Activated CD8-positive, alpha-beta memory T cell treated with anti-CD3 and anti-CD28 coated beads, Interleukin-2, amount 50 U/mL, for 4 hours (primary cell): ENCODE measurements at regions not wholly inside any gene's neighbourhood (a gene's known extent, or its start where the extent isn't known, plus 50 kb on each side); places are given as distances from the start of the nearest gene placed in this dataset.
"Not testable (repeated sequence)": the region's sequence is repeated elsewhere in the genome, so short reads cannot be mapped to it uniquely, and the experiment has no call there.

ENCODE experiments used
- DNase-seq: peaks from one replicate; pipeline ENCODE4 v3.0.0-alpha.2; 2020

DNA sequence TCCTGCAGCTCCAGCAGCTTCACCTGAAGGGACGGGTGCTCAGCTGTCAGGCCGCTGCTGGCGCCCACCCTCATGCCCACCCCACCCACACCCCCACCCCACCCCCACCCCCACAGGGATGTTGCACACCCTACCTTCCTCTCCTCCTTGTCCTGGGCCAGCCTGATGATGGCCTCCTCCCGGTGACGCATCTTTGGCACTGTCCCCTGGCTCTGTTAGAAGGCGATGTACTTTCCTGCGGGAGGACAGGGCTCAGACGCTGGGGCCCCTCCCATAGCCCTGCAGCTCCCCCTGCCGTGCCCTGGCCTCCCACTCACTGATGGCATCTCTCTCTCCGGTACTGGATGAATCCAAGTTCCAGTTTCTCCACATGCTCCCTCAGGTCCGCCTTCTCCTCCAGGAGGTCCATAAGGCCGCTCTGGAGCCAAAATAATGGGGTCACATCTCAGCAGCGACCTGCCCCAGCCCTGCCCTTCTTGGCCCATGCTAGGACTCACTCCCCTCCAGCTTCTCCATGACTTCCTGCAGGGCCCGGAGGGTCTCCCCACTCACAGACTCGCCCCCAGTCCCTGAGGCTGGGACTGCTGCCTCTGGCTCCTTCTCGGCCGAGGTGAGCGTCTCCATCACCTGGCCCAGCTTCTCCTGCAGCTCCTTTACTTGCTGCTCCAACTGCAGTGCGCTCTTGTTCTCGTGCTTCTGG, 55.2 kb downstream of the GOLGA8B start:
- not testable (repeated sequence) for DNase-seq

DNA sequence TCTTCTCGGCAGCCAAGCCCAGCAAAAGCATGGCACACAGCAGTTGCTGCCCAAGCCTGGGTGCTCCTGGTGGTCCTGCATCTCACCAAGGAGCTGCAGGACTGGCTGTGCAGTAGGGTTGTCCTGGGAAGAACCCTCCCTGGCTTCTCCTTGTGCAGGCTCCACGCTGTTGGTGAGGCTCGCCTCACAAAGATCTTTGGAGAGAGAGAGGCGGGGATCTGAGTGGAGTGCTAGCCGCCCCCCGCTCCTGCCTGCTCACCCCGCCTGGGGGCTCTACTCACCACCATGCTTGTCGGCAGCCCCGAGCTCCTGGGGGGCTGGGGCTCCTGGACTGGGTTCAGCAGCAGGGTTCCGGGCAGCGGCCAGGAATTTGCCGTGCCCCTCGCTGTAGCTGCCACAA, 55.8 kb downstream of the GOLGA8B start:
- DNase-seq = not testable (repeated sequence)

GRCh38 chr15:34523849-34524248, 59.6 kb downstream of the GOLGA8B start:
- DNase-seq = not testable (repeated sequence)

DNA sequence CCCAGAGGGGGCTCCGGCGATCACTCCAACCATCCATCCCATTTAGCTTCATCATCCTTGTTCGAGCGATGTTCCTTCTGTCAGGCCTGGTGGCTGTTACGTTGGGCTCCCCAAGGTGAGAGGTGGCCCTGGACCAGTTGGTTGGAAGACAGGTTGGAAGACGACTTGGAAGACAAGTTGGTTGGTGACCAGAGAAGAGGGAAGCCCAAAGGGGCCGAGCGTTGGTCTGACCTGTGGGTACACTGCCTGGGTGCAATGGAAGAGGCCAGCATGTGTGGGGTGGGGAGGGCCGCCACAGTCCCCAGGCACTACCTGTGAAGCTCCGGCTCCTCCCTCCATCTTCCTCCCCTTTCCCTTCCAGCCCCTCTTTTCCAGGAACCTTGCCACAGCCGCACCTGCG, 60.9 kb downstream of the GOLGA8B start:
- DNase-seq = not testable (repeated sequence)

- DNase-seq = not testable (repeated sequence)
Observed at GRCh38 chr15:34521802-34522485, 61.5 kb downstream of the GOLGA8B start.

- no peak for DNase-seq
Observed at GRCh38 chr15:34520566-34520965, 62.9 kb downstream of the GOLGA8B start.

DNA sequence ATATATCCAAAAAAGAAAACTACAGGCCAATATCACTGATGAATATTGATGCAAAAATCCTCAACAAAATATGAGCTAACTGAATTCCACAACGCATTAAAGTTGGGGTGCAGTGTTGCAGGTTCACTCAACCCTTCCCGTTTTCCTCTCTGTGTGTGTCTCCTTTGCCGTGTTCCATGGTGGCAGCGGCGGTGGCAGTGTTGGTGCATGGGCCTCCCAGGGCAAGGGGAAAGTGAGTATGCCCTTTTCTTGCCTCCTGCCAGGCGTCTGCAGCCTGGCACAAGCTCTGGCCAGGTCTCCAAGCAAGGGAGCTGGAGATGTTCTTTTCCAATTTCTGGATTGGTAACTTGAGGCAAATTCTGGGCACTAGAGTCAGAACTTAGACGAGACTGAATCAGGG, 63.4 kb downstream of the GOLGA8B start:
- DNase-seq = not testable (repeated sequence)

- DNase-seq = peak; percentile 28
Observed at GRCh38 chr15:34514251-34514670, 69.2 kb downstream of the GOLGA8B start.

DNA sequence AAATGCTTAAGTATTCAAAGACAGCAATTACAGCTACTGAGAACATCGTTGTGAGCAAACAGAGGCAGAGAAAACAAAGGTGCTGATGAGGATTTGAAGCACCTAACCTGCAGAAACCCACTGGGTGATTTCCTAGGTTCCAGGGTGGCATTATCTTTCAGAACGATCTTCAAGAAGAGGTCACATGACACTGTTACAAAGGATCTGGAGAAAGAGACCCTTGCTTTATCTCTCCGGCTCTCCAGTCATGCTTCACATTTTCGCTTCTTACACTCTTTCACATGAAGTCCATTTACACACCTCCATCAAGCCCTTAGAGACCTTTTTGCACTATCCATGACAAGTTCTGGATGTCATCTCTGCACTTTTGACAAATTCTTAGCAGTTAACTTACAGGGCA, 70.8 kb downstream of the GOLGA8B start:
- no peak for DNase-seq

DNA sequence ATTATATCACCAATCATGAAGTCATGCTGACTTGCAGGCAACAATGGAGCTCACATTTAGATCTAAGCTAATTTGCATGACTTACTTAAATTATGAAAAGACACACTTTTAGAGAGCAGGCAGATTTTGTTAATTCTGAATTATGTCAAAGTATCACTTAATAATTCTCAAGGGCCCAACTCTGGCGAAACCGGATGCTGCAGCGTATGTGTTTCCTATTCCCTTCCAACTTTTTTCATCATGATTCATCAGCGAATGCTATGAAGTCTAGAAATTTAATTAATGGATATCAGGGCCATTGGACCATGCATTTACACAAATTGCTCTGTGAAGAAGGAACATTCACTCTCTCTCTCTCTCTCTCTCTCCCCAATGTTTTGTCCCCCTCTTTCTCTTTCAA, 63.5 kb upstream of the GOLGA8A start:
- no peak for DNase-seq

GRCh38 chr15:34496207-34496995, 58.8 kb upstream of the GOLGA8A start:
- no peak for DNase-seq

DNA sequence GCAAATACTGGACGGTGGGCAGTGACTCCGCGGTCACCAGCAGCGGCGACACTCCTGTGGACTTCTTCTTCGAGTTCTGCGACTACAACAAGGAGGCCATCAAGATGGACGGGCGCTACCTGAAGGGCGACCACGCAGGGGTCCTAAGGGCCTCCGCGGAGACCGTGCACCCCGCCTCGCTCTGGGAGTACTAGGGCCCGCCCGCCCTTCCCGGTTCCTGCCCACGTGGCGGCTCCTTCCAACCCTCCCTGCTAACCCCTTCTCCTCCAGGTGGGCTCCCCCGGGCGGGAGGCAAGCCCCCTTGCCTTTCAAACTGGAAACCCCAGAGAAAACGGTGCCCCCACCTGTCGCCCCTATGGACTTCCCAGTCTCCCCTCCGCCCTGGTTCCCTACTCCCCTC, 58.1 kb upstream of the GOLGA8A start:
- not testable (repeated sequence) for DNase-seq

GRCh38 chr15:34494084-34494399, 56.4 kb upstream of the GOLGA8A start:
- no peak for DNase-seq

DNA sequence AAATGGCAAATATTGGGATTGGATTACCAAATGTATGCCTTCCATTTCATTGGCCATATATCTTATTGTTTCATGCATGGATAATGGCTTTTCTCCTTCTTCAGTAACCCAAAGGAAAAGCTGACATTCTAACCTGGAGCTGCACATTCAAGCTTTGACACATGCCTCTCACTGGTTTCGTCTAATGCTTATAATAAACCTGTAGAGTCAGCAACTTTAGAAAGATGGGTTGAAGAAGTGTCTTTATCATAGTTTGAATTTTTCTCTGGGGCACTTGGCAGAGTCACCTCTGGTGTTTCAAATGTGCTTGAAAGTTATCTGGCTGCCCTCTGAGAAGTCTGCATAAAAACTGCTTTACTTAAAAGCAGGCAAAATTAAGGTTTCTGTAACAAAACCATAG, 55.4 kb upstream of the GOLGA8A start:
- no peak for DNase-seq

DNA sequence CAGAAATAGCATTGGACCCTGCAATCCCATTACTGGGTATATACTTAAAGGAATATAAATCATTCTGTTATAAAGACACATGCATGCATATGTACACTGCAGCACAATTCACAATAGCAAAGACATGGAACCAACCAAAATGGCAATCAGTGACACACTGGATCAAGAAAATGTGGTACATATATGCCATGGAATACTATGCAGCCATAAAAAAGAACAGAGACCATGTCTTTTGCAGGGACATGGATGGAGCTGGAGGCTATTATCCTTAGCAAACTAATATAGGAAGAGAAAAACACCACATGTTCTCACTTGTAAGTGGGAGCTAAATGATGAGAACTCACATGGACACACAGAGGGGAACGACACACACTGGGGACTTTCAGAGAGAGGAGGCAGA, 53.9 kb upstream of the GOLGA8A start:
- not testable (repeated sequence) for DNase-seq

DNA sequence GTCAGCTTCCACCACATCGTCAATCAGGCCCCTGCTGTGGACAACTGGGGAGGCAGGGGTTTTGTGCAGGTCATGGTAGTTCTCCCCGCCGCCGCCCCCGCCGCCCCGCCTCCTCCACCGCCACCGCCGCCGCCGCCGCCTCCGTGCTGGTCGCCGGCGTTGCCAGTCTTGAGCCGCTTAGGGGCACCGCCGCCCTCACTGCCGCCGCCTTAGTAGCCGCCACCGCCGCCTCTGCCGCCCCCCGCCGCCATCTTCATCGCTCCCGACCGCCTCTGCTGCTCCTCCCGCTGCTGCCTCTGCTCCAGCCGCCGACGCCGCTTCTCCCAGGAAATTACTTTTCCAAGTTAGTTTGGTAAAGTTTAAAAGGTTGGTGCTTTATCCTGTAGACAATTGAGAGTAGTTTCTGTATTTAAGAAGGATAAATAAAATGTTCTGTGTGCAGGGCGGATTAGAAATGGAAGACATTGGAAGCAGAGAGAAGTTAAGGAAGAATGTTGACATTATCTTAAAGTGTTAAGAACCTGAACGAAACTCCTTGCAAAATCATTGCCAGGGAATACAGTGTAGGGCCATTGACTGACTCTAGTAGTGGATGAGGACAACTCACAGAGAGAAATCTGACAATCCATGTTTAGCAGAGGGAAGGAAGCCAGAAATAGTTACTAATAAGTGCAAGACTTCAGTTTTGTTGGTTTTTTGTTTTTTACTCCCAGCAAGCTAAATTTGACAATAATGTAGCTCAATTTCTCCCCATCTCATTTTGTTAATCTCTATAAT, 53.0 kb upstream of the GOLGA8A start:
- no peak for DNase-seq

DNA sequence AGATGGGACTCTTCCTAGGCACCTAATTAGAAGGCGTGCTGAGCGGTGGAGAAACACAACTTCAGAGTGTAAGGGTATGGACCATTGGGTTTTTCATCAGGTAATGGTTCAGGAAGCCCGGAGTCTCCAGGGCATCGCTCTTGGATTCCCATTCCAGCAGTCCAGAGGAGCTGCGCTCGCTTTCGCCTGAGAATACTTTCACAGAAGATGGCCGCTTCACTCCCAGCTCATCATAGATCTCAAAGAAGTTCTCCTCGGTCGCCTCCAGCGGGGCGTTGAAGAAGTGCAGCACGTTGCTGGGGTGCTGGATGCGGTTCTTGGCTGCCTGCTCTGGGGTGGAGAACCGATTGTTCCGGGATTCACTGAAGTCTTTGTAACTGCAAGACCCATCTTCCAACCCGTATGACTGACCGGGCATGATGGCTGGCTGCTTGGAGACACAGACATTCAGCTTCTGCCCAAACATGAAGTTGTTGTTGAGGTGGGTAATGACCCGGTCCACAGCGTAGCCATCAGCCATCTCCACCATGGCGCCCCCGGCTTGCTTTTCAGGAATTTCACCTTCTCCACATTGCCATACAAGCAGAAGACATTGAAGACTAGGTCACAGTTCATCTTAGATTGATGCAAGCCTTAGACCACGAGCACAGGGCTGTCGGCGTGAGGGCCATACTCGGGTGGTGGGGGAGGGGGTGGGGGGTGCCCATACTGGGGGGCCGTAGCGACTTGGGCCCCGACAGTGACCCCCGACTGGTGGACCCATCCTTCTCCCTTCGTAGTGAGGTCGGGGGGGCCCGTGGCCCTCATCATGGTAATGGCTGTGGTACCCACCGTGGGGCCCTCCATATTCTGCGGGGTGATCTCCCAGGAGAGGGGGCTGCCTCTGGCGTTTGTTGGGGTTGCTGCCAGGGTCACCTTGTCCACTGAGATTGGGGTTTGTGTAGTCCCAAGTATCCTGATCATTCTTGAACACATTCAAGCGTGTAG, 51.7 kb upstream of the GOLGA8A start:
- DNase-seq = not testable (repeated sequence)
